MCF 10A (cell line): ENCODE measurements at regions not wholly inside any gene's neighbourhood (a gene's known extent, or its start where the extent isn't known, plus 50 kb on each side); places are given as distances from the start of the nearest gene placed in this dataset.

Source experiments
- BruUV-seq: library from RNA; stranded (reverse); fragments of 400-500 nt; replicated peaks from 2 replicates; lab custom pipeline; 2021; lab: Mats Ljungman, UMichigan
- CTCF ChIA-PET: fragments of 300-600 bp; sonication (Branson Sonifier 250); formaldehyde crosslinking; extraction: SDS; loops from one replicate; lab custom pipeline; 2021; ENCODE audit warnings: antibody characterized with exemption, inconsistent platforms; lab: Yijun Ruan, JAX
- POLR2A ChIA-PET: fragments of 300-600, 350-650 bp; sonication (Branson Sonifier 250); formaldehyde crosslinking; extraction: SDS; loops from one replicate; lab custom pipeline; 2020; ENCODE audit warnings: antibody characterized with exemption, inconsistent platforms; lab: Yijun Ruan, JAX
- DNase-seq: peaks from one replicate; pipeline ENCODE4 v3.0.0-alpha.2; 2018; ENCODE audit not compliant: unreplicated experiment
- H3K27ac Mint-ChIP-seq: one replicate; pipeline ENCODE4 v1.8.0; 2022; ENCODE audit warnings: mild to moderate bottlenecking, low read depth, mixed read lengths; ENCODE audit not compliant: unreplicated experiment
- H3K27me3 Mint-ChIP-seq: one replicate; pipeline ENCODE4 v1.8.0; 2022; ENCODE audit warnings: mixed read lengths; ENCODE audit not compliant: insufficient read depth, unreplicated experiment
- H3K36me3 Mint-ChIP-seq: one replicate; pipeline ENCODE4 v1.8.0; 2022; ENCODE audit warnings: mild to moderate bottlenecking, moderate library complexity, mixed read lengths; ENCODE audit not compliant: insufficient read depth, unreplicated experiment
- H3K4me1 Mint-ChIP-seq: one replicate; pipeline ENCODE4 v1.8.0; 2022; ENCODE audit warnings: mixed read lengths; ENCODE audit not compliant: insufficient read depth, unreplicated experiment
- H3K4me3 Mint-ChIP-seq: one replicate; pipeline ENCODE4 v1.8.0; 2022; ENCODE audit warnings: mild to moderate bottlenecking, moderate library complexity, mixed read lengths; ENCODE audit not compliant: unreplicated experiment
- H3K9me3 Mint-ChIP-seq: one replicate; pipeline ENCODE4 v1.8.0; 2022; ENCODE audit warnings: mixed read lengths; ENCODE audit not compliant: unreplicated experiment
- CTCF ChIP-seq: fragments of 200-600 bp; IDR thresholded peaks from one replicate; pipeline ENCODE4 v1.8.0; 2022; ENCODE audit warnings: antibody characterized with exemption, mild to moderate bottlenecking; ENCODE audit not compliant: unreplicated experiment
- intact Hi-C: fragments of 100-400 bp; cut with micrococcal nuclease; formaldehyde crosslinking; loops from 2 replicates; pipeline ENCODE4 v1.14.1; 2022

GRCh38 chr9:71306134-71306533 is 184.7 kb upstream of the TRPM3 start:
- ChIA-PET CTCF (no interaction called here), POLR2A (no interaction called here)
- no TSS peak for BruUV-seq
- Mint-ChIP-seq H3K9me3 (no peaks in the 10 kb centered on the region), H3K27ac (no peak overlapping the region), H3K4me3 (no peak overlapping the region), H3K4me1 (no peaks in the 10 kb centered on the region), H3K27me3 (no peaks in the 10 kb centered on the region), H3K36me3 (no peaks in the 10 kb centered on the region)
- no peak for TF ChIP-seq CTCF
- intact Hi-C loops = no loop called here
- no peak for DNase-seq

GRCh38 chr9:71303351-71303750 is 181.9 kb upstream of the TRPM3 start:
- Mint-ChIP-seq H3K4me1 (no peaks in the 10 kb centered on the region), H3K36me3 (no peaks in the 10 kb centered on the region), H3K9me3 (no peaks in the 10 kb centered on the region), H3K4me3 (no peak overlapping the region), H3K27ac (no peak overlapping the region), H3K27me3 (peaks cover 19% of the 10 kb centered on the region)
- ChIA-PET POLR2A (no interaction called here), CTCF (interaction anchor here (0.7 to 3.3 kb wide), 2 partner anchors 18 to 769 kb away, joined by 4 to 25 read pairs; no protein-coding TSS in a partner anchor)
- BruUV-seq = no TSS peak
- DNase-seq = no peak
- TF ChIP-seq CTCF = no peak
- intact Hi-C loops = no loop called here

- H3K36me3 Mint-ChIP-seq = no peaks in the 10 kb centered on the region
- H3K9me3 Mint-ChIP-seq = no peaks in the 10 kb centered on the region
- TF ChIP-seq CTCF = no peak
- ChIA-PET CTCF (interaction anchor here (0.5 to 3.3 kb wide), 3 partner anchors 17 to 503 kb away, joined by 3 to 25 read pairs (median 4); no protein-coding TSS in a partner anchor), POLR2A (no interaction called here)
- BruUV-seq = no TSS peak
- H3K27me3 Mint-ChIP-seq = peaks cover 21% of the 10 kb centered on the region
- intact Hi-C loops = no loop called here
- no peaks in the 10 kb centered on the region for H3K4me1 Mint-ChIP-seq
- H3K4me3 Mint-ChIP-seq = no peak overlapping the region
- DNase-seq = no peak
- no peak overlapping the region for H3K27ac Mint-ChIP-seq
These were observed 181.4 kb upstream of the TRPM3 start for GRCh38 chr9:71302776-71303175.

GRCh38 chr9:71295928-71296327 is 174.5 kb upstream of the TRPM3 start:
- CTCF ChIA-PET = interaction anchor here (2.3 kb wide), 1 partner anchor 11 kb away, joined by 20 read pairs; no protein-coding TSS in a partner anchor
- H3K27ac Mint-ChIP-seq = no peak overlapping the region
- no peak for TF ChIP-seq CTCF
- BruUV-seq = no TSS peak
- H3K27me3 Mint-ChIP-seq = peaks cover 38% of the 10 kb centered on the region
- no peak for DNase-seq
- H3K4me3 Mint-ChIP-seq = no peak overlapping the region
- no peaks in the 10 kb centered on the region for H3K9me3 Mint-ChIP-seq
- H3K36me3 Mint-ChIP-seq = no peaks in the 10 kb centered on the region
- intact Hi-C loops = no loop called here
- no peaks in the 10 kb centered on the region for H3K4me1 Mint-ChIP-seq
- POLR2A ChIA-PET = no interaction called here
